ENCODE measurements at regions not wholly inside any gene's neighbourhood (a gene's known extent, or its start where the extent isn't known, plus 50 kb on each side); places are given as distances from the start of the nearest gene placed in this dataset.

DNA sequence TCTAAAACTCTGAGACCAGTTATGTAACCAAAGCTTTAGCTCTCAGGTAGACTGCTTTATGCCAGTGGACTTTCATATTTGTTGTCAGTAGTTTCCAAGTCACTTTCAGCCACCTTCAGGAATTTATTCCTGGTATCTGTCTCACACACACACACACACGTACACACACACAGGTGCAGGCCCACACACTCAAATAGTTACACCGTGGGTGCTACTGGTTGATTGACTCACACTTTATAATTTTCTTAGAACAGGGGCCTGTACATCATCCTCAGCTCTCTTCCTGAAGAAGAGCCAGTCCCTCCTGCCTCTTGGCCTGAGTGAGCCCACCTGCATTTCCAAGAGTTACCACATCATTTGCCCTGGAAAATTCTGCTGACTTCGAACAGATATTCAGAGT is 555.2 kb downstream of the SOX6 start:
- WGBS, 2 donors = 61 to 70% methylated on average over 3 of the region's 3 CpGs
- Histone ChIP-seq H3K36me3 (no peaks in the 10 kb centered on the region), H3K9me3 (no peaks in the 10 kb centered on the region), H3K4me3 (no peak overlapping the region), H3K4me1 (no peaks in the 10 kb centered on the region), H3K27me3 (no peaks in the 10 kb centered on the region), H3K27ac (no peak overlapping the region)
- intact Hi-C loops (cut with DNase I) = no loop called here
- ATAC-seq = no peak
- DNase-seq = no peak
- no peak for FAIRE-seq
- no peak for TF ChIP-seq CTCF (IDR thresholded peaks at IDR 0.05)

DNA sequence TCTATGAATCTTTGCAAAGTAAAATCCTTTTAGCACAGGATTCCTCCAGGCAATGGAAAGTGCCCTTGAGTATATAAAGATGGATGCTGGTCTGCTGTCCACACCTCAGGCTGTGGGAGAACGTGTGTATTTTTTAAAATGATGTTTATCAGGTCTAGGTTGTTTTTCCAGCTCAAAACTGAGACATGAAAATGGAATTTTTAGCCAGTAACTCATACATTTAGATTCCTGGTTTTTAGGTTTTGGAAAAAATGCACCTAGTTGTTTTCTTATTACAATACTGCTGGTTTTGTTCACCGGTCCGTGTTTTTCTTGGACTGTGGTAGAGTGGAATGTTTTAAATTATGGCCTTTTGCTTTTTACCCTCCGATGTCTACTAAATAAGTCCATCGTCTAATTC is 554.7 kb downstream of the SOX6 start:
- 80 to 86% methylated on average over 5 of the region's 5 CpGs for WGBS, 2 donors
- FAIRE-seq = no peak

DNA sequence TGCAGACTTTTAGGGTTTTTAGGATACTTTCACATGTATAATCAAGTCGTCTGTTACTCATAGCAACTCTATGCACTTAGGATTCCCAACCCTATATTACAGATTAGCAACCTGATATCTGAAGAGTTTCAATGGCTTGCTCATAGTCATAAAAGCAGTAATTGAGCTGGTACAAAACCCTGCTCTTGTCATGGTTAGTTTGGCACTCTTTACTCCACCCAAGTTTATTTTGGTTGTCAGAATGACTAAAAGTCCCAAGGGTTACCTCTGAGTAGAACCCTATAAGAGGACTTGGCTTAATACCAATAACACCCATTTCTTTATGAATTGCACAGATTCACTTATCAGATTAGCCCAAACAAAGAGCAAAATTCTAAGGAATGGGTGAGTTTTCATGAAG is 550.6 kb downstream of the SOX6 start:
- Histone ChIP-seq H3K36me3 (no peaks in the 10 kb centered on the region), H3K4me3 (no peak overlapping the region), H3K9me3 (no peaks in the 10 kb centered on the region), H3K27me3 (no peaks in the 10 kb centered on the region), H3K4me1 (no peaks in the 10 kb centered on the region), H3K27ac (no peak overlapping the region)
- intact Hi-C loops (cut with DNase I) = no loop called here
- no peak for ATAC-seq
- TF ChIP-seq CTCF (IDR thresholded peaks at IDR 0.05) = no peak
- FAIRE-seq = no peak
- WGBS, 2 donors = 61 to 75% methylated on average over 1 of the region's 1 CpG
- DNase-seq = no peak

More for the DNA sequence above, 554.7 kb downstream of the SOX6 start:
- H3K27ac ChIP-seq = no peak overlapping the region
- TF ChIP-seq CTCF (IDR thresholded peaks at IDR 0.05) = no peak
- ATAC-seq = no peak
- intact Hi-C loops (cut with DNase I) = no loop called here
- DNase-seq = no peak
- no peaks in the 10 kb centered on the region for H3K9me3 ChIP-seq
- H3K4me3 ChIP-seq = no peak overlapping the region
- H3K4me1 ChIP-seq = no peaks in the 10 kb centered on the region
- H3K27me3 ChIP-seq = no peaks in the 10 kb centered on the region
- no peaks in the 10 kb centered on the region for H3K36me3 ChIP-seq

DNA sequence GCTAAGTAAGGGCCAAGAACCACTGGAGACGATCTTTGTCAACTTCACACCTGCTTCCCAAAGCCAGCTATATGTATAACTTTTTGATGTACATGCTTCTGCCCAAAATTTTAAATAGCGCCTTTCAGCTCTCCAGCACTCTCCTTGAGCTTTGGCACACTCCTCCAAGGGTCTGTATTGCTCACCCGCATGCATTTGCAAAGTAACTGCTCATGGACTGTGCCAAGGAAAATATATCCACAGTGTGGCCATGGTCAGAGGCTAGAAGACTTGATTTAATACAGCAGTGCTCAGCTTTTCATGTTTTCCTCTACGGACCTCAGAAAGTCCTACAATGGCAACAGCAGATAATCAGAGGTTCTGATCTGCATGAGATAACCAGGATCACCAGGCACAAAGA is 550.1 kb downstream of the SOX6 start:
- DNase-seq (no peak), FAIRE-seq (no peak), ATAC-seq (no peak)
- Histone ChIP-seq H3K9me3 (no peaks in the 10 kb centered on the region), H3K4me1 (no peaks in the 10 kb centered on the region), H3K4me3 (no peak overlapping the region), H3K27me3 (no peaks in the 10 kb centered on the region), H3K27ac (no peak overlapping the region), H3K36me3 (no peaks in the 10 kb centered on the region)
- 93% methylated on average over 4 of the region's 4 CpGs for WGBS, 2 donors
- TF ChIP-seq CTCF (IDR thresholded peaks at IDR 0.05) = no peak
- intact Hi-C loops (cut with DNase I) = no loop called here

- intact Hi-C loops (cut with DNase I) = no loop called here
- 78 to 82% methylated on average over 2 of the region's 2 CpGs for WGBS, 2 donors
- no peak overlapping the region for H3K4me3 ChIP-seq
- no peaks in the 10 kb centered on the region for H3K9me3 ChIP-seq
- TF ChIP-seq CTCF (IDR thresholded peaks at IDR 0.05) = no peak
- FAIRE-seq = no peak
- no peaks in the 10 kb centered on the region for H3K4me1 ChIP-seq
- no peak for DNase-seq
- no peak for ATAC-seq
- no peaks in the 10 kb centered on the region for H3K36me3 ChIP-seq
- no peaks in the 10 kb centered on the region for H3K27me3 ChIP-seq
- no peak overlapping the region for H3K27ac ChIP-seq
Observed at GRCh38 chr11:15807827-15808226, 548.5 kb downstream of the SOX6 start.
